Upper lobe of left lung (tissue), 6 donors: ENCODE measurements at regions not wholly inside any gene's neighbourhood (a gene's known extent, or its start where the extent isn't known, plus 50 kb on each side); places are given as distances from the start of the nearest gene placed in this dataset.

Experiments
- ATAC-seq, 2 donors: fragments of 200-7000 bp; cut with Tn5 transposase; one replicate each; pipeline ENCODE4 v1.9.1; 2022; ENCODE audit warnings: mild to moderate bottlenecking in 2 of 2, moderate library complexity in 2 of 2; ENCODE audit not compliant: low FRiP score in 2 of 2
- DNase-seq, 2 donors: peaks; one replicate each; pipeline ENCODE4 v3.0.0-alpha.2; 2019 to 2020
- H3K27ac ChIP-seq, 4 donors: fragments of 200-600 bp; sonication (generic); one replicate each; pipeline ENCODE4 v1.5.1; 2016 to 2019
- H3K27me3 ChIP-seq, 4 donors: fragments of 200-600 bp; sonication (generic); one replicate each; pipeline ENCODE4 v1.5.1; 2017 to 2019
- H3K36me3 ChIP-seq, 4 donors: fragments of 200-600 bp; sonication (generic); one replicate each; pipeline ENCODE4 v1.5.1; 2016 to 2019
- H3K4me1 ChIP-seq, 4 donors: fragments of 200-600 bp; sonication (generic); one replicate each; pipeline ENCODE4 v1.5.1; 2018 to 2019
- H3K4me3 ChIP-seq, 4 donors: fragments of 200-600 bp; sonication (generic); one replicate each; pipeline ENCODE4 v1.5.1; 2017 to 2019; ENCODE audit warnings: mild to moderate bottlenecking in 2 of 4, moderate library complexity in 1 of 4
- H3K9me3 ChIP-seq, 4 donors: fragments of 200-600 bp; sonication (generic); one replicate each; pipeline ENCODE4 v1.5.1; 2018 to 2019
- EP300 ChIP-seq, 4 donors: sonication (generic); formaldehyde crosslinking; IDR thresholded peaks; one replicate each; pipeline ENCODE4 v1.5.1; 2017; ENCODE audit warnings: antibody characterized with exemption in 4 of 4, control low read depth in 2 of 4
- POLR2A ChIP-seq, 4 donors: fragments of 450-650 bp; IDR thresholded peaks; one replicate each; pipeline ENCODE4 v1.5.1; 2016 to 2017; ENCODE audit warnings: antibody characterized with exemption in 4 of 4, mild to moderate bottlenecking in 2 of 4
- POLR2AphosphoS5 ChIP-seq, 2 donors: sonication (generic); formaldehyde crosslinking; IDR thresholded peaks; one replicate each; pipeline ENCODE4 v1.5.1; 2017; ENCODE audit warnings: antibody characterized with exemption in 2 of 2
- WGBS, 2 donors: methylation state at CpG; one replicate each; pipeline ENCODE4 v1.1.5; 2017 to 2018; 5-methylcytosine and 5-hydroxymethylcytosine counted together
- TF ChIP-seq, protein P1 (sequence below), 6 experiments: fragments of 450-650 bp in 4 of 6; fragments of 200-600 bp in 2 of 6; sonication (generic) in 2 of 6; IDR thresholded peaks; one replicate each; pipeline ENCODE4 v1.5.1; 2016 to 2019; ENCODE audit warnings: antibody characterized with exemption in 6 of 6
- donor health status: DM: no; HTN: no; CAD: no; lungs with moderate emphysema.
- donor health status: DM: no; HTN: yes; CAD: no; lungs with severe emphysema.

DNA sequence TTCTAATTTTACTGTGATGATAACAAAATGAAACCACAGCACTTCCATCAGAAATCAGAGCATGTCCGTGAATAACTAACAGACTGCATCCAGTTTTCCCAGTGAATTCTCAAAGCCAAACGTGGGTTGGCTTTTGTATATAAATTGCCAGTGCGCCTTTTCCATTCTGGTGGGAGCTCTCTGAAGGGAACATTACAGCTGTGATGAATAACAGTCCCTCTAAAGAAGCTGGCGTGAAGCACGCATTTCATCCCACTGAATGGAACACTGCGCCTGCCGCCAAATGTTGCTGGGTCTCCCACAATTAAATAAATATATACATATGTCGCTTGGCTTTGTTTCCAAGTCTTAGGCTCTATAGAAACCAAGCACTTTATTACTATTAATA, 113.0 kb upstream of the PFN2 start:
- Histone ChIP-seq H3K4me1 (peaks cover 0 to 2% (median 0%) of the 10 kb centered on the region in 4 donors), H3K4me3 (peak overlapping the region in 2 of 4 donors; percentile 7 to 9), H3K27ac (no peak overlapping the region), H3K36me3 (no peaks in the 10 kb centered on the region), H3K27me3 (no peaks in the 10 kb centered on the region), H3K9me3 (no peaks in the 10 kb centered on the region)
- TF ChIP-seq POLR2A (IDR thresholded peaks at IDR 0.05): no peak
- no peak for TF ChIP-seq POLR2AphosphoS5 (IDR thresholded peaks at IDR 0.05)
- TF ChIP-seq, protein P1, sequence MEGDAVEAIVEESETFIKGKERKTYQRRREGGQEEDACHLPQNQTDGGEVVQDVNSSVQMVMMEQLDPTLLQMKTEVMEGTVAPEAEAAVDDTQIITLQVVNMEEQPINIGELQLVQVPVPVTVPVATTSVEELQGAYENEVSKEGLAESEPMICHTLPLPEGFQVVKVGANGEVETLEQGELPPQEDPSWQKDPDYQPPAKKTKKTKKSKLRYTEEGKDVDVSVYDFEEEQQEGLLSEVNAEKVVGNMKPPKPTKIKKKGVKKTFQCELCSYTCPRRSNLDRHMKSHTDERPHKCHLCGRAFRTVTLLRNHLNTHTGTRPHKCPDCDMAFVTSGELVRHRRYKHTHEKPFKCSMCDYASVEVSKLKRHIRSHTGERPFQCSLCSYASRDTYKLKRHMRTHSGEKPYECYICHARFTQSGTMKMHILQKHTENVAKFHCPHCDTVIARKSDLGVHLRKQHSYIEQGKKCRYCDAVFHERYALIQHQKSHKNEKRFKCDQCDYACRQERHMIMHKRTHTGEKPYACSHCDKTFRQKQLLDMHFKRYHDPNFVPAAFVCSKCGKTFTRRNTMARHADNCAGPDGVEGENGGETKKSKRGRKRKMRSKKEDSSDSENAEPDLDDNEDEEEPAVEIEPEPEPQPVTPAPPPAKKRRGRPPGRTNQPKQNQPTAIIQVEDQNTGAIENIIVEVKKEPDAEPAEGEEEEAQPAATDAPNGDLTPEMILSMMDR (IDR thresholded peaks at IDR 0.05): no peak
- TF ChIP-seq EP300 (IDR thresholded peaks at IDR 0.05): no peak
- WGBS, 2 donors: 55 to 56% methylated on average over 8 of the region's 8 CpGs
- ATAC-seq: no peak
- DNase-seq: no peak

DNA sequence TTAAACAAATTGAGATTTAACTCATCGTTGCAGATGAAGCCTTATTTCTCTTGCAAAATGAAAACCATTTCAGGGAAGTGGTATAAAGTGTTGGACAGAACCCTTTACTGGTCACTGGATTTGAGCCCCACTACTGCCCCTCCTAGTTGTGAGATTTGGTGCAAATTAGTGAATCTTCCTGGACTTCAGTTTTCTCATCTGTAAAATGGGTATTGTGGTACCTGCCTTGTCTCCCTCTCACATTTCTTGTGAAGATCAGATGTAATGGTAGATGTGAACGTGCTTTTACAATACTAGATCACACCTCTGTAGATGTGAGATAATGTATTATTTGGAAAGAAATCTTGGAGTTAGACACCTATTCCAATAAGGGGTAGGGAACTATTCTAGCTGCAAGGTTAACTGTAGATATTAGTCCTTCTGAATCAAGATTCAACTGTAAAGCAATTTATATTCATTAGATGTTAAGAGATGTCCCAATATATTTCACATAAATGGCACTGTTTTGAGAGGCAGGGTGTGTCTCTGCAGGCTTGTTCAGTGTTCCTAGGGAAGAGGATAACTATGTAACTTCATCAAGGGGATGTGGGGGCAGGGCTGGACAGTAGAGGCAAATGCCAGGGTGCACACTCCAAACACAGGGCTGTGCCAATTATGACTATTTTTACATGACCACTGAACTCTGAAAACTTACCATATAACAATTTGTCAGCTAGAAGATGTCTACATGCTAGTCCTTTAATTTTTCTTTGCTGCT, 112.4 kb upstream of the PFN2 start:
- TF ChIP-seq EP300 (IDR thresholded peaks at IDR 0.05): no peak
- no peak for TF ChIP-seq POLR2AphosphoS5 (IDR thresholded peaks at IDR 0.05)
- TF ChIP-seq, protein P1 (IDR thresholded peaks at IDR 0.05): no peak
- no peak for TF ChIP-seq POLR2A (IDR thresholded peaks at IDR 0.05)
- Histone ChIP-seq H3K9me3 (no peaks in the 10 kb centered on the region), H3K4me3 (peak overlapping the region in 2 of 4 donors; percentile 7 to 9), H3K4me1 (peaks cover 0 to 2% (median 0%) of the 10 kb centered on the region in 4 donors), H3K27ac (no peak overlapping the region), H3K36me3 (no peaks in the 10 kb centered on the region), H3K27me3 (no peaks in the 10 kb centered on the region)
- DNase-seq: no peak
- WGBS, 2 donors: 71 to 74% methylated on average over 2 of the region's 2 CpGs
- ATAC-seq: peak in 1 of 2 donors; percentile 48

DNA sequence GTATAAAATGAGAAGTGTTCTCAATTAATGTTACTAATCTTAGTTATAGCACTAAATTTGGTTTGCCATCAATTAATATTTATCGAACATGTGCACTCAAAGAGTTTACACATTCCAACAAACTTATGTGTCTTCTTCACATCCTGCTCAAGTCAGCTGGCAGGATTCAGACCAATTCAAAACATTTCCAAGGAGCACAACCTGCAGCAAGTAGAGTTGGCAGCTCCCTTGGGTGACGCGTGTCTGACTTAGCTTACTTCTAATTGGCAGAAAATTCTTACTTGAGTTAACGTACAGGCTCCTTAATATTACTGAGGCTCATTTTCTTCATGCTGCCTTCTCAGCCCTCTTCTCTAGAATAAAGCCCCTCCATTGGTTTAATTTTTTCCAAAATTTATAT, 110.4 kb upstream of the PFN2 start:
- no peak overlapping the region for H3K27ac ChIP-seq
- no peak for ATAC-seq

DNA sequence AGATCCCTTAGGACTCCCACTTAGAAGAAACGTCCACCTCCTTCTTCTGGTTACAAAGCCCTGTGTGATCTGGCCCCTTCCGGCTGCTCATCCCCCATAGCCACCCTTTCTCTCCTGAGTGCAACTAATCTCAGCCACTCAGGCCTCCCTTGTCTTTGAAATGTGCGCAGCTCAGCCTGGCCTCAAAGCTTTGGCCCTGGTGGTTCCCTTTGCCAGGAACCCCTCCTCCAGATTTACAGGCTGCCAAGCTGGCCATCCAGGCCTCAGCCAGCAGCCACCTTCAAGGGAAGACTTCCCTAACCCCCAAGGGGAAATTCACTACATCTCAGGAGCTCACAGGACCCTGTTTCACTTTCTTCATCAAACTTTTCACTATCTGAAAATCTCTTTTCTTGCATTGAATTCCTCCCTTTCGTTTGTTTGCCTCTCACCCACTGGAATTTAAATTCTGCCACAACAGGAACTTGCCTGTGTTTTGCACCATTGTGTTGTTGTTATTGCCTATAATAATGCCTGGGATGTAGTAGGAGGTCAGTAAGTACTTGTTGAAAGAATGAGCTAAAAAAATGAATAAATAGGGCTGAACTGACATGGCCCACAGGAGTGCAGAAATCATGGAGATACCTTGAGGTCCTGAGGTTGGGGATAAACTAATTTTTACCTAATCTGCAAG, 109.5 kb upstream of the PFN2 start:
- Histone ChIP-seq H3K27me3 (no peaks in the 10 kb centered on the region), H3K36me3 (no peaks in the 10 kb centered on the region), H3K9me3 (peaks cover 0 to 14% (median 10%) of the 10 kb centered on the region in 4 donors), H3K27ac (no peak overlapping the region), H3K4me3 (no peak overlapping the region), H3K4me1 (peaks cover 0 to 2% (median 0%) of the 10 kb centered on the region in 4 donors)
- DNase-seq: no peak
- no peak for TF ChIP-seq POLR2AphosphoS5 (IDR thresholded peaks at IDR 0.05)
- TF ChIP-seq EP300 (IDR thresholded peaks at IDR 0.05): no peak
- TF ChIP-seq, protein P1 (IDR thresholded peaks at IDR 0.05): no peak
- WGBS, 2 donors: 61 to 77% methylated on average over 4 of the region's 4 CpGs
- no peak for ATAC-seq

More for the DNA sequence above, 110.4 kb upstream of the PFN2 start:
- no peak overlapping the region for H3K4me3 ChIP-seq
- 77 to 83% methylated on average over 4 of the region's 4 CpGs for WGBS, 2 donors
- no peak for DNase-seq
- no peaks in the 10 kb centered on the region for H3K36me3 ChIP-seq
- H3K4me1 ChIP-seq: peaks cover 0 to 2% (median 0%) of the 10 kb centered on the region in 4 donors
- no peaks in the 10 kb centered on the region for H3K27me3 ChIP-seq
- TF ChIP-seq EP300 (IDR thresholded peaks at IDR 0.05): no peak
- no peak for TF ChIP-seq POLR2AphosphoS5 (IDR thresholded peaks at IDR 0.05)
- TF ChIP-seq POLR2A (IDR thresholded peaks at IDR 0.05): no peak
- TF ChIP-seq, protein P1 (IDR thresholded peaks at IDR 0.05): no peak
- H3K9me3 ChIP-seq: peaks cover 0 to 12% (median 9%) of the 10 kb centered on the region in 4 donors
